Prostate gland (tissue), 2 donors: ENCODE measurements at regions not wholly inside any gene's neighbourhood (a gene's known extent, or its start where the extent isn't known, plus 50 kb on each side); places are given as distances from the start of the nearest gene placed in this dataset.

ENCODE experiments used
- DNase-seq: peaks from one replicate; pipeline ENCODE4 v3.0.0-alpha.2; 2019; ENCODE audit warnings: low spot score
- H3K27ac ChIP-seq, 2 donors: fragments of 200-600 bp; sonication (generic); 2 replicates each; pipeline ENCODE4 v1.5.1; 2017 to 2019
- H3K27me3 ChIP-seq: fragments of 200-600 bp; sonication (generic); replicated peaks from 2 replicates; pipeline ENCODE4 v1.5.1; 2019; ENCODE audit not compliant: insufficient read depth
- H3K36me3 ChIP-seq, 2 donors: fragments of 200-600 bp; sonication (generic); 1 replicate in 1 of 2; 2 replicates in 1 of 2; pipeline versions ENCODE4 v1.5.1 to v1.8.1; 2017 to 2019
- H3K4me1 ChIP-seq: fragments of 200-600 bp; sonication (generic); replicated peaks from 2 replicates; pipeline ENCODE4 v1.5.1; 2019
- H3K4me3 ChIP-seq, 2 donors: fragments of 200-600 bp; sonication (generic); 2 replicates each; pipeline ENCODE4 v1.5.1; 2017 to 2019
- H3K9me3 ChIP-seq: fragments of 200-600 bp; sonication (generic); 2 replicates; pipeline ENCODE4 v1.5.1; 2017
- POLR2A ChIP-seq: fragments of 450-650 bp; IDR thresholded peaks from one replicate; pipeline ENCODE4 v1.6.1; 2016; ENCODE audit warnings: antibody characterized with exemption, mild to moderate bottlenecking
- POLR2AphosphoS5 ChIP-seq: sonication (generic); formaldehyde crosslinking; IDR thresholded peaks from one replicate; pipeline ENCODE4 v1.6.1; 2017; ENCODE audit warnings: antibody characterized with exemption
- WGBS: methylation state at CpG from one replicate; pipeline ENCODE4 v1.1.5; 2018; 5-methylcytosine and 5-hydroxymethylcytosine counted together
- intact Hi-C: fragments of 100-400 bp; cut with DNase I; formaldehyde crosslinking; loops from one replicate; pipeline ENCODE4 v1.14.2; 2022
- TF ChIP-seq, protein P1 (sequence below), 4 experiments: fragments of 200-600 bp in 2 of 4; fragments of 450-650 bp in 2 of 4; sonication (generic) in 2 of 4; IDR thresholded peaks; 1 replicate in 3 of 4; 2 replicates in 1 of 4; pipeline ENCODE4 v1.5.1; 2016 to 2019; ENCODE audit warnings: antibody characterized with exemption in 4 of 4, mild to moderate bottlenecking in 2 of 4, moderate library complexity in 2 of 4

DNA sequence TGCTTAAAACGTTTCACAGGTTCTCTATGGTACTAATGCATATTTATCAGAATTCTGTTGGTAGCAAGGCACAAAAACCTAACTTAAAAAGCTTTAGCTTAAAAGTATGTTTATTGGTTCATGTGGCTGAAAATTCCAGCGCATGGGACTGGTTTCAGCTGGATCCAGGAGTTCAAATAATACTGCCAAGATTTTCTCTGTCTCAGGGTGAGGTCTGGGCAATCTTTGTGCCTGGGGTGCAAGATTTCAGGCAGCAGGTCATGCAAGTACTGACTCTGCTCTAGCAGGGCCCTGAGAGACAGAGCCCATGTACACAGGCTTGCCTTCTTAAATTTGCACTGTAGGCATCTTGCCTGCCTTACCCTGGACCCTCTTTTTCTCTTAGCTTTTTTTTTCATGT lies 134.2 kb upstream of the GAS1 start:
- TF ChIP-seq, protein P1, sequence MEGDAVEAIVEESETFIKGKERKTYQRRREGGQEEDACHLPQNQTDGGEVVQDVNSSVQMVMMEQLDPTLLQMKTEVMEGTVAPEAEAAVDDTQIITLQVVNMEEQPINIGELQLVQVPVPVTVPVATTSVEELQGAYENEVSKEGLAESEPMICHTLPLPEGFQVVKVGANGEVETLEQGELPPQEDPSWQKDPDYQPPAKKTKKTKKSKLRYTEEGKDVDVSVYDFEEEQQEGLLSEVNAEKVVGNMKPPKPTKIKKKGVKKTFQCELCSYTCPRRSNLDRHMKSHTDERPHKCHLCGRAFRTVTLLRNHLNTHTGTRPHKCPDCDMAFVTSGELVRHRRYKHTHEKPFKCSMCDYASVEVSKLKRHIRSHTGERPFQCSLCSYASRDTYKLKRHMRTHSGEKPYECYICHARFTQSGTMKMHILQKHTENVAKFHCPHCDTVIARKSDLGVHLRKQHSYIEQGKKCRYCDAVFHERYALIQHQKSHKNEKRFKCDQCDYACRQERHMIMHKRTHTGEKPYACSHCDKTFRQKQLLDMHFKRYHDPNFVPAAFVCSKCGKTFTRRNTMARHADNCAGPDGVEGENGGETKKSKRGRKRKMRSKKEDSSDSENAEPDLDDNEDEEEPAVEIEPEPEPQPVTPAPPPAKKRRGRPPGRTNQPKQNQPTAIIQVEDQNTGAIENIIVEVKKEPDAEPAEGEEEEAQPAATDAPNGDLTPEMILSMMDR (IDR thresholded peaks at IDR 0.05): no peak
- no peak for TF ChIP-seq POLR2AphosphoS5
- TF ChIP-seq POLR2A: no peak
- Histone ChIP-seq H3K27ac (no peak overlapping the region), H3K4me1 (no peaks in the 10 kb centered on the region), H3K9me3 (no peaks in the 10 kb centered on the region), H3K4me3 (no peak overlapping the region), H3K36me3 (no peaks in the 10 kb centered on the region), H3K27me3 (no peaks in the 10 kb centered on the region)
- DNase-seq: no peak
- 44% methylated on average over 2 of the region's 2 CpGs for WGBS
- intact Hi-C loops: no loop called here

DNA sequence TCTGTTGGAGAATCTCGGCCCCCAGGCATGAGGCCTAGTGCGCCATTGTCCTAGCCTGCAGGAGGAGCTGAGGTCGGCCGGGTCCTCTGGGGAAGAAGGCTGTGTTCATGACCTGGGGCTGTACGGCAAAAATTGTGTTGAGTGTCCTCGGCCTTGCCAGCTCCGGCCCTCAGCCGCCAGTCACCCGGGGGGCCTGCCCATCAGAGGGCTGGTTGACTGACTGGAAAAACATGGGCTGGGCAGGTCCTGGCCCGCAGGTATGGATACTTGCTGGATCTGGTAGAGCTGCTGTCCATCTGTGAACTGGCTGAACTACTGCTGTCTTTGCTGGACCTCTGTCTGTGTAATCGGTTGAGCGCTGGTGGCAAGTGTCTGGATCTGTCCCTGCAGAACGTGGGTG lies 136.7 kb upstream of the GAS1 start:
- H3K36me3 ChIP-seq: no peaks in the 10 kb centered on the region
- H3K4me1 ChIP-seq: no peaks in the 10 kb centered on the region
- no peak overlapping the region for H3K4me3 ChIP-seq
- no peaks in the 10 kb centered on the region for H3K9me3 ChIP-seq
- 85% methylated on average over 13 of the region's 13 CpGs for whole genome bisulfite sequencing
- no peak for DNase-seq
- intact Hi-C loops: no loop called here
- H3K27ac ChIP-seq: no peak overlapping the region
- H3K27me3 ChIP-seq: no peaks in the 10 kb centered on the region
- TF ChIP-seq POLR2AphosphoS5: no peak
- no peak for TF ChIP-seq POLR2A
- TF ChIP-seq, protein P1 (IDR thresholded peaks at IDR 0.05): no peak

DNA sequence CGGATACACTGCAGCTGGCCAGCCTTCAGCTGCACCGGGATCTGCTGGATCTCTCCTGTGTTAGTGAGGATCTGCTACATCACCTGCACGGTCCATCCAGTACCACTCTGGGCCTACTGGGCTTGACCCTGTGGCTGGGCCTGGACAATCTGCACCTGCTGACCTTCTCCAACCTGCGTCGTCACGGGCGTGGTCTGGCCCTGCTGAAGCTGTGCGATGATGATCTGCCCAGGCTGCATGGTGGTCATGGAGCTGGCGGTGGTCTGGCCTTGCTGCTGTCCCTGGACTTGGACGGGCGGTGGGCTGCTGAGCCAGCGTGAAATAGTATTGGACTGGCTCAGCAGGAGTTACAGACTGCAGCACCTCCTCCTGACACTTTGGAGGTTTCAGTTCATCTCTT lies 137.1 kb upstream of the GAS1 start:
- DNase-seq: no peak
- TF ChIP-seq POLR2AphosphoS5 (no peak), POLR2A (no peak)
- TF ChIP-seq, protein P1 (IDR thresholded peaks at IDR 0.05): no peak
- WGBS: 99% methylated on average over 12 of the region's 12 CpGs
- H3K9me3 ChIP-seq: no peaks in the 10 kb centered on the region
- H3K27ac ChIP-seq: no peak overlapping the region
- intact Hi-C loops: no loop called here
- no peaks in the 10 kb centered on the region for H3K36me3 ChIP-seq
- H3K4me3 ChIP-seq: no peak overlapping the region
- no peaks in the 10 kb centered on the region for H3K4me1 ChIP-seq
- H3K27me3 ChIP-seq: no peaks in the 10 kb centered on the region

DNA sequence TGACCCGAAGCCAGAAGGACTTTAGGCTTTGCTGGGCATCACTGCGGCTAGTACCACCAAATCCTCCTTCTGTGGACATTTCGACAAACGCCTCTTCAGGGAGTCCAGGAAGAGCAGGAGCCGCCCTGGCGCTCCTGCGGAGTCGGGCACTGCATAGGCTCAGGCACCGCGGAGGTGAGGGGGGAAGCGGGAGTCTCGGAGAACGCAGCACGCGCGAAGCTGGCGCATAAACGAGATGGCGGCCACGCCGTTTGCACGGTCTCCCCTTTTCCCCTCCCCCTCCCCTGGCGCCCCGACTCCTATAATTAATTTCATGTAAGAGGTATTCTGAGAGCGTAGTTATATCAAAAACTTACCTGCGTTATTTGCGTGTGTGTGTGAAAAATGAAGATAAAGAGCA lies 137.8 kb upstream of the GAS1 start:
- H3K27ac ChIP-seq: no peak overlapping the region
- H3K4me3 ChIP-seq: no peak overlapping the region
- H3K36me3 ChIP-seq: no peaks in the 10 kb centered on the region
- H3K9me3 ChIP-seq: no peaks in the 10 kb centered on the region
- whole genome bisulfite sequencing: 86% methylated on average over 27 of the region's 27 CpGs
- TF ChIP-seq POLR2A: no peak
- TF ChIP-seq, protein P1 (IDR thresholded peaks at IDR 0.05): no peak
- TF ChIP-seq POLR2AphosphoS5: no peak
- DNase-seq: no peak
- no peaks in the 10 kb centered on the region for H3K27me3 ChIP-seq
- intact Hi-C loops: no loop called here
- no peaks in the 10 kb centered on the region for H3K4me1 ChIP-seq

DNA sequence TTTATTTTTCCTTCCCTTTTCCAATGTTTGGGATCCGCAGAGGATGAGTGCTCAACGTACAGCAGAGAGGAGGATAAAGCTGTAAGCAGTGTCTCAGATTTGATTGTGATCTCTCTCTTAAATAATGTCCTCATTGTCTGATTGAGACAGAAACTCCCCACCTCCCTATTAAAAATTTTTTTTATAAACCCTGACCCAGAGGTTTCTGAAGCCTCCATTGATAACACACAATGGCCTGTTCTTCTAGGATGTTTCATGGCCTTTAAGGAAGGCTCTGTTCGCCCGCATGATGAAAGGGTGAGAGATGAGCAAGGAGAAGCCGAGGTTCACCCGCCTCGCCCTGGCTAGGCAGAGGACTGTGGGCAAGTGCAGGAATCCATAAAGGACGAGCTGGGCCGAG lies 138.2 kb upstream of the GAS1 start:
- no peaks in the 10 kb centered on the region for H3K4me1 ChIP-seq
- H3K27me3 ChIP-seq: no peaks in the 10 kb centered on the region
- no peak overlapping the region for H3K27ac ChIP-seq
- no peak overlapping the region for H3K4me3 ChIP-seq
- 64% methylated on average over 9 of the region's 9 CpGs for WGBS
- H3K9me3 ChIP-seq: no peaks in the 10 kb centered on the region
- DNase-seq: no peak
- no peaks in the 10 kb centered on the region for H3K36me3 ChIP-seq
- no peak for TF ChIP-seq POLR2AphosphoS5
- TF ChIP-seq, protein P1 (IDR thresholded peaks at IDR 0.05): no peak
- TF ChIP-seq POLR2A: no peak
- intact Hi-C loops: no loop called here
